HG03139 (cell line): ENCODE measurements at regions not wholly inside any gene's neighbourhood (a gene's known extent, or its start where the extent isn't known, plus 50 kb on each side); places are given as distances from the start of the nearest gene placed in this dataset.
"Not testable (repeated sequence)": the region's sequence is repeated elsewhere in the genome, so short reads cannot be mapped to it uniquely, and the experiment has no call there.

Source experiments
- ATAC-seq: cut with Tn5 transposase; IDR thresholded peaks from one replicate; pipeline ENCODE4 v1.9.1; 2021; ENCODE audit not compliant: unreplicated experiment

GRCh38 chr21:31537872-31538576, 121.5 kb upstream of the SOD1 start:
- no peak for ATAC-seq

GRCh38 chr21:31536138-31536537, 123.4 kb upstream of the SOD1 start:
- no peak for ATAC-seq

GRCh38 chr21:31531967-31532366, 127.5 kb upstream of the SOD1 start:
- no peak for ATAC-seq

- no peak for ATAC-seq
Measured at GRCh38 chr21:31530897-31531705, 128.4 kb upstream of the SOD1 start.

GRCh38 chr21:31530364-31530763, 129.1 kb upstream of the SOD1 start:
- no peak for ATAC-seq

- no peak for ATAC-seq
Measured at GRCh38 chr21:31529406-31529805, 130.1 kb upstream of the SOD1 start.

- ATAC-seq: no peak
Measured at GRCh38 chr21:31526040-31526439, 133.5 kb upstream of the SOD1 start.

GRCh38 chr21:31524140-31524539, 135.4 kb upstream of the SOD1 start:
- ATAC-seq: no peak

GRCh38 chr21:31521515-31521914, 138.0 kb upstream of the SOD1 start:
- ATAC-seq: no peak

GRCh38 chr21:31520561-31521098, 138.9 kb upstream of the SOD1 start:
- no peak for ATAC-seq

- no peak for ATAC-seq
Measured at GRCh38 chr21:31518580-31518979, 140.9 kb upstream of the SOD1 start.

GRCh38 chr21:31517664-31518414, 141.7 kb upstream of the SOD1 start:
- ATAC-seq: no peak

- no peak for ATAC-seq
Measured at GRCh38 chr21:31515253-31515652, 144.2 kb upstream of the SOD1 start.

- ATAC-seq: no peak
Measured at GRCh38 chr21:31514598-31514997, 144.9 kb upstream of the SOD1 start.

- not testable (repeated sequence) for ATAC-seq
Measured at GRCh38 chr21:31513541-31513940, 146.0 kb upstream of the SOD1 start.

GRCh38 chr21:31511999-31512398, 147.5 kb upstream of the SOD1 start:
- not testable (repeated sequence) for ATAC-seq

- ATAC-seq: no peak
Measured at GRCh38 chr21:31511258-31511657, 148.2 kb upstream of the SOD1 start.

GRCh38 chr21:31509194-31510017, 150.1 kb upstream of the SOD1 start:
- ATAC-seq: no peak

- no peak for ATAC-seq
Measured at GRCh38 chr21:31505975-31506374, 153.5 kb upstream of the SOD1 start.

- ATAC-seq: no peak
Measured at GRCh38 chr21:31503939-31504338, 155.6 kb upstream of the SOD1 start.

GRCh38 chr21:31503467-31503866, 156.0 kb upstream of the SOD1 start:
- no peak for ATAC-seq
